ENCODE measurements at regions not wholly inside any gene's neighbourhood (a gene's known extent, or its start where the extent isn't known, plus 50 kb on each side); places are given as distances from the start of the nearest gene placed in this dataset.

- H3K27me3 ChIP-seq, result no peaks in the 10 kb centered on the region
- no peaks in the 10 kb centered on the region for H3K36me3 ChIP-seq
- no peak for TF ChIP-seq CTCF (IDR thresholded peaks at IDR 0.05)
- no peak for TF ChIP-seq POLR2A (IDR thresholded peaks at IDR 0.05)
- TF ChIP-seq POLR2AphosphoS5 (IDR thresholded peaks at IDR 0.05; ENCODE audit: insufficient read depth in 1 of 2, low read depth in 1 of 2), result no peak
- H3K4me1 ChIP-seq, result no peaks in the 10 kb centered on the region
- no peak overlapping the region for H3K27ac ChIP-seq
- DNase-seq (ENCODE audit: extremely low spot score in 2 of 2), result no peak
- intact Hi-C loops (cut with DNase I), result no loop called here
- H3K9me3 ChIP-seq, result no peaks in the 10 kb centered on the region
- no peak overlapping the region for H3K4me3 ChIP-seq
Measured at GRCh38 chr4:62275470-62275869, 1075.3 kb downstream of the ADGRL3 start.

GRCh38 chr4:62274782-62275181 lies 1074.7 kb downstream of the ADGRL3 start:
- no peaks in the 10 kb centered on the region for H3K4me1 ChIP-seq
- no peak overlapping the region for H3K27ac ChIP-seq
- H3K27me3 ChIP-seq, result no peaks in the 10 kb centered on the region
- DNase-seq (ENCODE audit: extremely low spot score in 2 of 2), result no peak
- no peaks in the 10 kb centered on the region for H3K36me3 ChIP-seq
- H3K9me3 ChIP-seq, result no peaks in the 10 kb centered on the region
- TF ChIP-seq POLR2A (IDR thresholded peaks at IDR 0.05), result no peak
- TF ChIP-seq POLR2AphosphoS5 (IDR thresholded peaks at IDR 0.05; ENCODE audit: insufficient read depth in 1 of 2, low read depth in 1 of 2), result no peak
- TF ChIP-seq CTCF (IDR thresholded peaks at IDR 0.05), result no peak
- intact Hi-C loops (cut with DNase I), result no loop called here
- H3K4me3 ChIP-seq, result no peak overlapping the region

GRCh38 chr4:62271107-62271506 lies 1071.0 kb downstream of the ADGRL3 start:
- intact Hi-C loops (cut with DNase I), result no loop called here
- Histone ChIP-seq H3K4me3 (no peak overlapping the region), H3K4me1 (no peaks in the 10 kb centered on the region), H3K9me3 (no peaks in the 10 kb centered on the region), H3K27ac (no peak overlapping the region), H3K27me3 (no peaks in the 10 kb centered on the region), H3K36me3 (no peaks in the 10 kb centered on the region)
- no peak for DNase-seq (ENCODE audit: extremely low spot score in 2 of 2)
- TF ChIP-seq POLR2AphosphoS5 (IDR thresholded peaks at IDR 0.05; ENCODE audit: insufficient read depth in 1 of 2, low read depth in 1 of 2) (no peak), POLR2A (IDR thresholded peaks at IDR 0.05) (no peak), CTCF (IDR thresholded peaks at IDR 0.05) (no peak)

- no peak for TF ChIP-seq POLR2AphosphoS5 (IDR thresholded peaks at IDR 0.05; ENCODE audit: insufficient read depth in 1 of 2, low read depth in 1 of 2)
- TF ChIP-seq CTCF (IDR thresholded peaks at IDR 0.05), result no peak
- no peak for TF ChIP-seq POLR2A (IDR thresholded peaks at IDR 0.05)
- Histone ChIP-seq H3K4me3 (no peak overlapping the region), H3K9me3 (no peaks in the 10 kb centered on the region), H3K27me3 (no peaks in the 10 kb centered on the region), H3K36me3 (no peaks in the 10 kb centered on the region), H3K27ac (no peak overlapping the region), H3K4me1 (no peaks in the 10 kb centered on the region)
- intact Hi-C loops (cut with DNase I), result no loop called here
- DNase-seq (ENCODE audit: extremely low spot score in 2 of 2), result no peak
Measured at GRCh38 chr4:62269918-62270317, 1069.8 kb downstream of the ADGRL3 start.

GRCh38 chr4:62263454-62263853 lies 1063.3 kb downstream of the ADGRL3 start:
- intact Hi-C loops (cut with DNase I), result loop anchor here (5.0 kb wide), 1 partner anchor 1826 kb away; no protein-coding TSS in a partner anchor
- TF ChIP-seq CTCF (IDR thresholded peaks at IDR 0.05) (no peak), POLR2AphosphoS5 (IDR thresholded peaks at IDR 0.05; ENCODE audit: insufficient read depth in 1 of 2, low read depth in 1 of 2) (no peak), POLR2A (IDR thresholded peaks at IDR 0.05) (no peak)
- Histone ChIP-seq H3K27me3 (no peaks in the 10 kb centered on the region), H3K9me3 (no peaks in the 10 kb centered on the region), H3K36me3 (no peaks in the 10 kb centered on the region), H3K4me3 (no peak overlapping the region), H3K4me1 (no peaks in the 10 kb centered on the region), H3K27ac (no peak overlapping the region)
- DNase-seq (ENCODE audit: extremely low spot score in 2 of 2), result no peak
